ENCODE measurements at regions not wholly inside any gene's neighbourhood (a gene's known extent, or its start where the extent isn't known, plus 50 kb on each side); places are given as distances from the start of the nearest gene placed in this dataset.

GRCh38 chr7:47034180-47034579 is 547.7 kb downstream of the TNS3 start:
- H3K27me3 ChIP-seq = no peaks in the 10 kb centered on the region
- no peak overlapping the region for H3K4me2 ChIP-seq
- H3K9ac ChIP-seq = no peak overlapping the region
- Mint-ChIP-seq H3K27me3 (ENCODE audit: insufficient read depth, low read depth) (no peaks in the 10 kb centered on the region), H3K4me1 (peaks cover 26% of the 10 kb centered on the region), H3K36me3 (no peaks in the 10 kb centered on the region), H3K27ac (no peak overlapping the region), H3K4me3 (no peak overlapping the region), H3K9me3 (peaks cover 2% of the 10 kb centered on the region)
- no peaks in the 10 kb centered on the region for H3F3A ChIP-seq (ENCODE audit: low read depth)
- H4K20me1 ChIP-seq (ENCODE audit: low read depth) = no peaks in the 10 kb centered on the region
- H3K27ac ChIP-seq = no peak overlapping the region
- no peak for TF ChIP-seq EZH2 (IDR thresholded peaks at IDR 0.05)
- TF ChIP-seq CTCF (IDR thresholded peaks at IDR 0.05) = no peak
- TF ChIP-seq EZH2phosphoT487 (IDR thresholded peaks at IDR 0.05) = no peak
- peaks cover 2% of the 10 kb centered on the region for H3K4me1 ChIP-seq
- no peak overlapping the region for H2AFZ ChIP-seq (replicated peaks)
- H3K36me3 ChIP-seq = no peaks in the 10 kb centered on the region
- H3K4me3 ChIP-seq = no peak overlapping the region
- no peaks in the 10 kb centered on the region for H3K79me2 ChIP-seq (ENCODE audit: low read depth)
- DNase-seq (ENCODE audit: low spot score) = no peak
- no peaks in the 10 kb centered on the region for H3K9me3 ChIP-seq (ENCODE audit: low read depth)

- Histone ChIP-seq H3K36me3 (no peaks in the 10 kb centered on the region), H3K27me3 (no peaks in the 10 kb centered on the region), H4K20me1 (ENCODE audit: low read depth) (no peaks in the 10 kb centered on the region), H2AFZ (replicated peaks) (no peak overlapping the region), H3K4me3 (no peak overlapping the region), H3F3A (ENCODE audit: low read depth) (no peaks in the 10 kb centered on the region), H3K27ac (no peak overlapping the region), H3K4me1 (no peaks in the 10 kb centered on the region), H3K4me2 (no peak overlapping the region), H3K9ac (no peak overlapping the region), H3K79me2 (ENCODE audit: low read depth) (no peaks in the 10 kb centered on the region), H3K9me3 (ENCODE audit: low read depth) (no peaks in the 10 kb centered on the region)
- no peak for TF ChIP-seq EZH2 (IDR thresholded peaks at IDR 0.05)
- no peak for TF ChIP-seq CTCF (IDR thresholded peaks at IDR 0.05)
- no peak for TF ChIP-seq EZH2phosphoT487 (IDR thresholded peaks at IDR 0.05)
- Mint-ChIP-seq H3K36me3 (no peaks in the 10 kb centered on the region), H3K4me3 (no peak overlapping the region), H3K9me3 (peaks cover 2% of the 10 kb centered on the region), H3K27me3 (ENCODE audit: insufficient read depth, low read depth) (no peaks in the 10 kb centered on the region), H3K4me1 (peaks cover 18% of the 10 kb centered on the region), H3K27ac (no peak overlapping the region)
- no peak for DNase-seq (ENCODE audit: low spot score)
Measured at GRCh38 chr7:47032536-47032908, 549.4 kb downstream of the TNS3 start.

- no peaks in the 10 kb centered on the region for H3K79me2 ChIP-seq (ENCODE audit: low read depth)
- H3K4me1 ChIP-seq = no peaks in the 10 kb centered on the region
- Mint-ChIP-seq H3K27me3 (ENCODE audit: insufficient read depth, low read depth) (no peaks in the 10 kb centered on the region), H3K4me1 (peaks cover 18% of the 10 kb centered on the region), H3K36me3 (no peaks in the 10 kb centered on the region), H3K27ac (peak overlapping the region; percentile 8), H3K9me3 (peaks cover 2% of the 10 kb centered on the region), H3K4me3 (no peak overlapping the region)
- no peak overlapping the region for H2AFZ ChIP-seq (replicated peaks)
- no peaks in the 10 kb centered on the region for H4K20me1 ChIP-seq (ENCODE audit: low read depth)
- no peaks in the 10 kb centered on the region for H3F3A ChIP-seq (ENCODE audit: low read depth)
- H3K9ac ChIP-seq = no peak overlapping the region
- H3K9me3 ChIP-seq (ENCODE audit: low read depth) = no peaks in the 10 kb centered on the region
- no peak for DNase-seq (ENCODE audit: low spot score)
- H3K36me3 ChIP-seq = no peaks in the 10 kb centered on the region
- no peak overlapping the region for H3K27ac ChIP-seq
- H3K27me3 ChIP-seq = no peaks in the 10 kb centered on the region
- H3K4me2 ChIP-seq = no peak overlapping the region
- H3K4me3 ChIP-seq = no peak overlapping the region
- TF ChIP-seq EZH2phosphoT487 (IDR thresholded peaks at IDR 0.05) = no peak
- TF ChIP-seq CTCF (IDR thresholded peaks at IDR 0.05) = no peak
- no peak for TF ChIP-seq EZH2 (IDR thresholded peaks at IDR 0.05)
Measured at GRCh38 chr7:47031786-47032535, 550.0 kb downstream of the TNS3 start.
